ENCODE measurements at regions not wholly inside any gene's neighbourhood (a gene's known extent, or its start where the extent isn't known, plus 50 kb on each side); places are given as distances from the start of the nearest gene placed in this dataset.

GRCh38 chr4:156298230-156298629, 344.6 kb upstream of the CTSO start:
- ATAC-seq: no peak
- Histone ChIP-seq H3K27me3 (no peaks in the 10 kb centered on the region), H3K27ac (no peak overlapping the region), H3K36me3 (no peaks in the 10 kb centered on the region), H3K9me3 (no peaks in the 10 kb centered on the region), H3K4me3 (no peak overlapping the region), H3K4me1 (no peaks in the 10 kb centered on the region)
- intact Hi-C loops (cut with DNase I; ENCODE audit: low total_unique reads) (no loop called here), in situ Hi-C loops (cut with MboI; ENCODE audit: low sequenced_read_pairs in 4 of 4) (no loop called here)
- TF ChIP-seq POLR2A (IDR thresholded peaks at IDR 0.05): no peak
- TF ChIP-seq, protein P1, sequence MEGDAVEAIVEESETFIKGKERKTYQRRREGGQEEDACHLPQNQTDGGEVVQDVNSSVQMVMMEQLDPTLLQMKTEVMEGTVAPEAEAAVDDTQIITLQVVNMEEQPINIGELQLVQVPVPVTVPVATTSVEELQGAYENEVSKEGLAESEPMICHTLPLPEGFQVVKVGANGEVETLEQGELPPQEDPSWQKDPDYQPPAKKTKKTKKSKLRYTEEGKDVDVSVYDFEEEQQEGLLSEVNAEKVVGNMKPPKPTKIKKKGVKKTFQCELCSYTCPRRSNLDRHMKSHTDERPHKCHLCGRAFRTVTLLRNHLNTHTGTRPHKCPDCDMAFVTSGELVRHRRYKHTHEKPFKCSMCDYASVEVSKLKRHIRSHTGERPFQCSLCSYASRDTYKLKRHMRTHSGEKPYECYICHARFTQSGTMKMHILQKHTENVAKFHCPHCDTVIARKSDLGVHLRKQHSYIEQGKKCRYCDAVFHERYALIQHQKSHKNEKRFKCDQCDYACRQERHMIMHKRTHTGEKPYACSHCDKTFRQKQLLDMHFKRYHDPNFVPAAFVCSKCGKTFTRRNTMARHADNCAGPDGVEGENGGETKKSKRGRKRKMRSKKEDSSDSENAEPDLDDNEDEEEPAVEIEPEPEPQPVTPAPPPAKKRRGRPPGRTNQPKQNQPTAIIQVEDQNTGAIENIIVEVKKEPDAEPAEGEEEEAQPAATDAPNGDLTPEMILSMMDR (IDR thresholded peaks at IDR 0.05 in 4 of 5, conservative IDR thresholded peaks at IDR 0.05 in 1 of 5): no peak
- DNase-seq: no peak

DNA sequence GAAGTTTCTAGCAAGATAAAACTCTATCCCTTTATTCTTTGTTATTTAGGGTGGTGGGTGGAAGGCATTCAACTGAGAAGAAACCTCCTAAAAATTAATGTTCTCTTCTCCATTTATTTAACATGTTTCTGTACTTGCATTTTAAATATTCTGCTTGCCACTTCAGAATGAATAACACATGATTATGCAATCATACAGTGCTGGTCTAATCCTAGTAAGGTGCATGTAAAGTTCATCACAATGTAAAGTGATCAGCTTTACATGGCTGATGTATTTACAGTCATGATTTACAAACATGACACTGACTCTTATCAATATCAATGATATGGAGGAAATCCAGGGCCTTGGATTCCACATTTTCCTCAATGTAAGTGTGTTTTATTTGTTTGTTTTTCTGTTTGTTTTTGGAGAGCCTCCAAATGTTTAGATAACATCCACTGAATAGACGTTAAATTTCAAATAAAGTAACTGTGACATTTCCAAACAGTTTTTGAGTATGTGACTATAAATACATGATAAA, 342.1 kb upstream of the CTSO start:
- H3K27ac ChIP-seq: no peak overlapping the region
- H3K4me3 ChIP-seq: no peak overlapping the region
- no peaks in the 10 kb centered on the region for H3K4me1 ChIP-seq
- no peaks in the 10 kb centered on the region for H3K27me3 ChIP-seq
- intact Hi-C loops (cut with DNase I; ENCODE audit: low total_unique reads) (no loop called here), in situ Hi-C loops (cut with MboI; ENCODE audit: low sequenced_read_pairs in 4 of 4) (no loop called here)
- ATAC-seq (no peak), DNase-seq (no peak)
- no peaks in the 10 kb centered on the region for H3K36me3 ChIP-seq
- H3K9me3 ChIP-seq: no peaks in the 10 kb centered on the region
- TF ChIP-seq, protein P1 (IDR thresholded peaks at IDR 0.05 in 4 of 5, conservative IDR thresholded peaks at IDR 0.05 in 1 of 5): no peak
- TF ChIP-seq POLR2A (IDR thresholded peaks at IDR 0.05): no peak

DNA sequence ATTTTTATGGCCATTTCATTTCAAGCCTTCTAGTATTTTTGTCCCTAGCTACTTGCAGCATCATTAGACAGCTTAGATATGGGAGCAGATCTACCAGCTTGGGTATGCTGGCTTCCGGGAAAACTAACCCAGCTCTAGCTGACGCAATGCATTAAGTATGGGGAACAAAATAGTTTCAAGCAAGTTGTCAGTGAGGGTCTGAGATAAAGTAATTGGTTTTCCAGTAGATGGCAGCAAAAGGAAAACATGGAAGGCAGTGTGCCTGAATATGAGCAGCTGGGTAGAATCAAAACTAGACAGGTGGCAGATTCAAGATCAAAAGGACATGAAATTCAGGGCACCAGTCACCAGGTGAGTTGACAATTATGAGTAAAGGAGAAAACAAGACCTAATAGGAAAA, 340.9 kb upstream of the CTSO start:
- ATAC-seq (no peak), DNase-seq (no peak)
- no peaks in the 10 kb centered on the region for H3K4me1 ChIP-seq
- TF ChIP-seq, protein P1 (IDR thresholded peaks at IDR 0.05 in 4 of 5, conservative IDR thresholded peaks at IDR 0.05 in 1 of 5): no peak
- no peak for TF ChIP-seq POLR2A (IDR thresholded peaks at IDR 0.05)
- intact Hi-C loops (cut with DNase I; ENCODE audit: low total_unique reads) (no loop called here), in situ Hi-C loops (cut with MboI; ENCODE audit: low sequenced_read_pairs in 4 of 4) (no loop called here)
- no peak overlapping the region for H3K27ac ChIP-seq
- H3K27me3 ChIP-seq: no peaks in the 10 kb centered on the region
- no peaks in the 10 kb centered on the region for H3K36me3 ChIP-seq
- H3K9me3 ChIP-seq: no peaks in the 10 kb centered on the region
- no peak overlapping the region for H3K4me3 ChIP-seq

GRCh38 chr4:156293657-156294297, 340.1 kb upstream of the CTSO start:
- Histone ChIP-seq H3K4me3 (no peak overlapping the region), H3K4me1 (no peaks in the 10 kb centered on the region), H3K27ac (no peak overlapping the region), H3K27me3 (no peaks in the 10 kb centered on the region), H3K9me3 (no peaks in the 10 kb centered on the region), H3K36me3 (no peaks in the 10 kb centered on the region)
- no peak for DNase-seq
- no peak for ATAC-seq
- in situ Hi-C loops (cut with MboI; ENCODE audit: low sequenced_read_pairs in 4 of 4) (no loop called here), intact Hi-C loops (cut with DNase I; ENCODE audit: low total_unique reads) (no loop called here)
- no peak for TF ChIP-seq POLR2A (IDR thresholded peaks at IDR 0.05)
- TF ChIP-seq, protein P1 (IDR thresholded peaks at IDR 0.05 in 4 of 5, conservative IDR thresholded peaks at IDR 0.05 in 1 of 5): no peak

- Histone ChIP-seq H3K9me3 (no peaks in the 10 kb centered on the region), H3K36me3 (no peaks in the 10 kb centered on the region), H3K27me3 (no peaks in the 10 kb centered on the region), H3K4me1 (no peaks in the 10 kb centered on the region), H3K27ac (no peak overlapping the region), H3K4me3 (no peak overlapping the region)
- TF ChIP-seq, protein P1 (IDR thresholded peaks at IDR 0.05 in 4 of 5, conservative IDR thresholded peaks at IDR 0.05 in 1 of 5): no peak
- no peak for TF ChIP-seq POLR2A (IDR thresholded peaks at IDR 0.05)
- intact Hi-C loops (cut with DNase I; ENCODE audit: low total_unique reads): no loop called here
- in situ Hi-C loops (cut with MboI; ENCODE audit: low sequenced_read_pairs in 4 of 4): no loop called here
- DNase-seq: no peak
- no peak for ATAC-seq
Observed at GRCh38 chr4:156291317-156291716, 337.7 kb upstream of the CTSO start.

Data from gastrocnemius medialis (tissue), 4 donors.